ENCODE measurements at regions not wholly inside any gene's neighbourhood (a gene's known extent, or its start where the extent isn't known, plus 50 kb on each side); places are given as distances from the start of the nearest gene placed in this dataset.

DNA sequence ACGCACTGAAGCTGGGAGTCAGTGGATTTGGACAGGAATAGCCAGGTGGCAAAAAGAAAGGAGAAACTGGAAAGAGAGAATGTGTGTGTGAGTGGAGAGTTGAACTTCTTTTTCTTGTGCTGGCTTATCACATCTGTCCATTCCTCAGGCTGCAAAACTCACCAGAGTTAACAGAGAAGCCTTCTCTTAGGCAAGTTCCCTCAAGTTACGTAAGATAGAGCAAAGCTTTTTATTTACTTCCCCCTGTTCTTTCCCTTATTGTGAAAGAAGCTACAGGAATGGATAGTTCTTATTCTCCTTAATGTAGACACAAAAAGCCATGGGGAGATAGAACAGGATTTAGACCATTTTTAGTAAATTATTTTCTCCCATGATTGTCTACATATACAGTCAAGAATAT, 188.6 kb downstream of the BMP2 start:
- DNase-seq = no peak
- Histone ChIP-seq H3K36me3 (no peaks in the 10 kb centered on the region), H3K27ac (no peak overlapping the region), H3K9me3 (no peaks in the 10 kb centered on the region), H3K4me3 (no peak overlapping the region), H3K27me3 (no peaks in the 10 kb centered on the region), H3K4me1 (peaks cover 0 to 9% (median 2%) of the 10 kb centered on the region in 4 donors)
- WGBS, 2 donors (ENCODE audit: low coverage in 1 of 2) = 86 to 90% methylated on average over 1 to 2 of the region's 2 CpGs
- TF ChIP-seq EP300 (IDR thresholded peaks at IDR 0.05; ENCODE audit: low read depth) (no peak), POLR2AphosphoS5 (IDR thresholded peaks at IDR 0.05) (no peak), POLR2A (IDR thresholded peaks at IDR 0.05) (no peak)
- TF ChIP-seq, protein P1, sequence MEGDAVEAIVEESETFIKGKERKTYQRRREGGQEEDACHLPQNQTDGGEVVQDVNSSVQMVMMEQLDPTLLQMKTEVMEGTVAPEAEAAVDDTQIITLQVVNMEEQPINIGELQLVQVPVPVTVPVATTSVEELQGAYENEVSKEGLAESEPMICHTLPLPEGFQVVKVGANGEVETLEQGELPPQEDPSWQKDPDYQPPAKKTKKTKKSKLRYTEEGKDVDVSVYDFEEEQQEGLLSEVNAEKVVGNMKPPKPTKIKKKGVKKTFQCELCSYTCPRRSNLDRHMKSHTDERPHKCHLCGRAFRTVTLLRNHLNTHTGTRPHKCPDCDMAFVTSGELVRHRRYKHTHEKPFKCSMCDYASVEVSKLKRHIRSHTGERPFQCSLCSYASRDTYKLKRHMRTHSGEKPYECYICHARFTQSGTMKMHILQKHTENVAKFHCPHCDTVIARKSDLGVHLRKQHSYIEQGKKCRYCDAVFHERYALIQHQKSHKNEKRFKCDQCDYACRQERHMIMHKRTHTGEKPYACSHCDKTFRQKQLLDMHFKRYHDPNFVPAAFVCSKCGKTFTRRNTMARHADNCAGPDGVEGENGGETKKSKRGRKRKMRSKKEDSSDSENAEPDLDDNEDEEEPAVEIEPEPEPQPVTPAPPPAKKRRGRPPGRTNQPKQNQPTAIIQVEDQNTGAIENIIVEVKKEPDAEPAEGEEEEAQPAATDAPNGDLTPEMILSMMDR (IDR thresholded peaks at IDR 0.05) = no peak
- intact Hi-C loops (cut with DNase I; ENCODE audit: low total_unique reads) = no loop called here
- in situ Hi-C loops (cut with MboI; ENCODE audit: low pct_ligation_motif_present in 1 of 4, low pct_unique_long_range_greater_than_20kb in 1 of 4, low sequenced_read_pairs in 3 of 4) = no loop called here

GRCh38 chr20:6956574-6956973, 189.1 kb downstream of the BMP2 start:
- no peaks in the 10 kb centered on the region for H3K27me3 ChIP-seq
- WGBS, 2 donors (ENCODE audit: low coverage in 1 of 2) = 49 to 58% methylated on average over 4 to 5 of the region's 5 CpGs
- intact Hi-C loops (cut with DNase I; ENCODE audit: low total_unique reads) (no loop called here), in situ Hi-C loops (cut with MboI; ENCODE audit: low pct_ligation_motif_present in 1 of 4, low pct_unique_long_range_greater_than_20kb in 1 of 4, low sequenced_read_pairs in 3 of 4) (no loop called here)
- peaks cover 0 to 9% (median 2%) of the 10 kb centered on the region in 4 donors for H3K4me1 ChIP-seq
- TF ChIP-seq EP300 (IDR thresholded peaks at IDR 0.05; ENCODE audit: low read depth) (no peak), POLR2AphosphoS5 (IDR thresholded peaks at IDR 0.05) (no peak), POLR2A (IDR thresholded peaks at IDR 0.05) (no peak)
- TF ChIP-seq, protein P1 (IDR thresholded peaks at IDR 0.05) = no peak
- no peaks in the 10 kb centered on the region for H3K9me3 ChIP-seq
- H3K4me3 ChIP-seq = no peak overlapping the region
- no peak overlapping the region for H3K27ac ChIP-seq
- DNase-seq = no peak
- no peaks in the 10 kb centered on the region for H3K36me3 ChIP-seq

DNA sequence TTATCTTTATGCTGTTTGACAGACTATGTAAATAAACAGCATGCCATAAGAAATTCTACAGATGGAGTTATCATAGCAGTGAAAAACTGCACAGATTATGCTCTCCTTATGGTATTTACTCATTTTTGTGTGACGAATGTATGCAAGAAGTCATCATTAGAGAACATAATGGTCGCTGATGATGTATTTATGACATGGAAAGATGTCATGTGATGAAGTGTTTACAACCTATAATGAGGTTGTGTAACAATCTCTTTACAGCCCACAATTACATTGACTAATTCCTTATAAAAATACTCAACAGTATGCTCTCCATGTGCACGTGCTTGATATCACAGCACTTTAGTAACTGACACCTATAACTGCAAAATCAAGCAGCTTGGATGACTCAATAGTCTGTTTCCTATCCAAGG, 192.4 kb downstream of the BMP2 start:
- DNase-seq = no peak

GRCh38 chr20:6966721-6967120, 199.2 kb downstream of the BMP2 start:
- TF ChIP-seq, protein P1 (IDR thresholded peaks at IDR 0.05) = no peak
- TF ChIP-seq POLR2AphosphoS5 (IDR thresholded peaks at IDR 0.05) (no peak), EP300 (IDR thresholded peaks at IDR 0.05; ENCODE audit: low read depth) (no peak), POLR2A (IDR thresholded peaks at IDR 0.05) (no peak)
- H3K27ac ChIP-seq = no peak overlapping the region
- H3K4me3 ChIP-seq = no peak overlapping the region
- no peak for DNase-seq
- no peaks in the 10 kb centered on the region for H3K36me3 ChIP-seq
- WGBS, 2 donors (ENCODE audit: low coverage in 1 of 2) = 71 to 73% methylated on average over 1 of the region's 1 CpG
- in situ Hi-C loops (cut with MboI; ENCODE audit: low pct_ligation_motif_present in 1 of 4, low pct_unique_long_range_greater_than_20kb in 1 of 4, low sequenced_read_pairs in 3 of 4) (no loop called here), intact Hi-C loops (cut with DNase I; ENCODE audit: low total_unique reads) (no loop called here)
- H3K27me3 ChIP-seq = no peaks in the 10 kb centered on the region
- H3K9me3 ChIP-seq = no peaks in the 10 kb centered on the region
- no peaks in the 10 kb centered on the region for H3K4me1 ChIP-seq

More for the DNA sequence above, 192.4 kb downstream of the BMP2 start:
- no peak for TF ChIP-seq POLR2A (IDR thresholded peaks at IDR 0.05)
- TF ChIP-seq POLR2AphosphoS5 (IDR thresholded peaks at IDR 0.05) = peak in 1 of 3 donors; percentile 21
- in situ Hi-C loops (cut with MboI; ENCODE audit: low pct_ligation_motif_present in 1 of 4, low pct_unique_long_range_greater_than_20kb in 1 of 4, low sequenced_read_pairs in 3 of 4) (no loop called here), intact Hi-C loops (cut with DNase I; ENCODE audit: low total_unique reads) (no loop called here)
- Histone ChIP-seq H3K36me3 (no peaks in the 10 kb centered on the region), H3K4me3 (no peak overlapping the region), H3K27me3 (no peaks in the 10 kb centered on the region), H3K4me1 (peaks cover 0 to 9% (median 2%) of the 10 kb centered on the region in 4 donors), H3K9me3 (no peaks in the 10 kb centered on the region), H3K27ac (no peak overlapping the region)
- WGBS, 2 donors (ENCODE audit: low coverage in 1 of 2) = 15 to 43% methylated on average over 3 of the region's 3 CpGs

DNA sequence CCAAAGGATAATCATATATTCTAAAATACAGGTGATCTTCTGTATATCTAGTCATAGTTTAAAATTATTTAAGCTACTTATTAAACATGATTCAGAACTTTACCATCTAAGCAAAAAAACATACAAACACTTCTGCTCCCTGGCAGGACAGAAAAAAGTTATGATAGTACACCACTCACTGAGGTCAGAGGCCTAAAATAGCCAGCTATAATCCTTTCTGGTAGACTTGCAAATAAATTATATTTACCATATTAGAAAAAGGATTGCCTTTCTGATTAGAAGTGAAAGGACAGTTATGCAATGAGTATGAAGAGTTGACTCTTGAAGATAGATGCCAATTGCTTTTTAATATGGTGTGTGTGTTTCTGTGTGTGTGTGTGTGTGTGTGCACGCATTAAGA, 207.4 kb downstream of the BMP2 start:
- in situ Hi-C loops (cut with MboI; ENCODE audit: low pct_ligation_motif_present in 1 of 4, low pct_unique_long_range_greater_than_20kb in 1 of 4, low sequenced_read_pairs in 3 of 4) (no loop called here), intact Hi-C loops (cut with DNase I; ENCODE audit: low total_unique reads) (no loop called here)
- 70 to 86% methylated on average over 1 of the region's 1 CpG for WGBS, 2 donors (ENCODE audit: low coverage in 1 of 2)
- Histone ChIP-seq H3K4me1 (no peaks in the 10 kb centered on the region), H3K36me3 (no peaks in the 10 kb centered on the region), H3K27me3 (no peaks in the 10 kb centered on the region), H3K9me3 (no peaks in the 10 kb centered on the region), H3K4me3 (no peak overlapping the region), H3K27ac (no peak overlapping the region)
- DNase-seq = no peak
- TF ChIP-seq POLR2A (IDR thresholded peaks at IDR 0.05) (no peak), EP300 (IDR thresholded peaks at IDR 0.05; ENCODE audit: low read depth) (no peak), POLR2AphosphoS5 (IDR thresholded peaks at IDR 0.05) (no peak)
- TF ChIP-seq, protein P1 (IDR thresholded peaks at IDR 0.05) = no peak

All from transverse colon (tissue), 4 donors.